ENCODE measurements at regions not wholly inside any gene's neighbourhood (a gene's known extent, or its start where the extent isn't known, plus 50 kb on each side); places are given as distances from the start of the nearest gene placed in this dataset.

DNA sequence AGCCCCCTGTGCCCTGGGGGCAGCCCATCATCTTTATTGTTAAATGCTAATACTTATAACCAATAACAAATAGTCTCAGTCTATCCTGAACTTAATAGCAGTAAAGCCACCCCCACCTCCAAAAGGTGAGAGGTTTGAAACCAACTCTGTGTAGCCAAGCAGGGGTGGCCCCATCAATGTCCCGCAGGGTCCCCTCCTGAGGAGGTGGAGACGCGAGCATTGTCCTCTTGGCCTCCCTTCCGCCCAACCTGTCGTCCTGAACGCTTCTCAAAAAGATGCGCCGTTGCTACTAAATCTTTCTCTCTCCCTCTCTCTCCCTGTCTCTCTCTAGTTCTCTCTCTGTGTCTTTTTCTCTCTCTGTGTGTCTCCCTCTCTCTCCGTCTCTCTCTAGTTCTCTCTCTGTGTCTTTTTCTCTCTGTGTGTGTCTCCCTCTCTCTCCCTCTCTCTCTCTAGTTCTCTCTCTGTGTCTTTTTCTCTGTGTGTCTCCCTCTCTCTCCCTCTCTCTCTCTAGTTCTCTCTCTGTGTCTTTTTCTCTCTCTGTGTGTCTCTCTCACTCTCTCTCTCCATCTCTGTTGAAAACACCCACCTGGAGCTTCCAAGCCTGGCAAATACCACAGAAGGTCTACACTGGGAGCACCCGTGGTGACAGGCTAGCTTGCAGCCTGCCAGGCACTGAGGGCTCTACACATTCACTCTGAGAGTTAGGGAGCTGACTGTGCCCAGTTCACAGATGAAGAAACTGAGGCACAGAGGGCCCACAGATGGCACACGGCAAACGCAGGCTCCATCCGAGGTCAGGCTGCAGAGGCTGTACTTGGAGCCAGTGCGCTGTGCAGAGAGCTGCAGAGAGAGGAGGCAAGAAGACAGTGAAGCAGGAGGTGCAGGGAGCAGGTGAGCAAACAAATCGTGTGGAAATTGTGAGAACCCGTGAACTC, 185.9 kb downstream of the C16orf95 start:
- TF ChIP-seq, protein P1, sequence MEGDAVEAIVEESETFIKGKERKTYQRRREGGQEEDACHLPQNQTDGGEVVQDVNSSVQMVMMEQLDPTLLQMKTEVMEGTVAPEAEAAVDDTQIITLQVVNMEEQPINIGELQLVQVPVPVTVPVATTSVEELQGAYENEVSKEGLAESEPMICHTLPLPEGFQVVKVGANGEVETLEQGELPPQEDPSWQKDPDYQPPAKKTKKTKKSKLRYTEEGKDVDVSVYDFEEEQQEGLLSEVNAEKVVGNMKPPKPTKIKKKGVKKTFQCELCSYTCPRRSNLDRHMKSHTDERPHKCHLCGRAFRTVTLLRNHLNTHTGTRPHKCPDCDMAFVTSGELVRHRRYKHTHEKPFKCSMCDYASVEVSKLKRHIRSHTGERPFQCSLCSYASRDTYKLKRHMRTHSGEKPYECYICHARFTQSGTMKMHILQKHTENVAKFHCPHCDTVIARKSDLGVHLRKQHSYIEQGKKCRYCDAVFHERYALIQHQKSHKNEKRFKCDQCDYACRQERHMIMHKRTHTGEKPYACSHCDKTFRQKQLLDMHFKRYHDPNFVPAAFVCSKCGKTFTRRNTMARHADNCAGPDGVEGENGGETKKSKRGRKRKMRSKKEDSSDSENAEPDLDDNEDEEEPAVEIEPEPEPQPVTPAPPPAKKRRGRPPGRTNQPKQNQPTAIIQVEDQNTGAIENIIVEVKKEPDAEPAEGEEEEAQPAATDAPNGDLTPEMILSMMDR (conservative IDR thresholded peaks at IDR 0.05; ENCODE audit: low read length) = no peak
- no peak for TF ChIP-seq EZH2phosphoT487 (IDR thresholded peaks at IDR 0.05; ENCODE audit: borderline replicate concordance, low read depth, low read length)

All from OCI-LY7 (cell line).